Progenitor cell of endocrine pancreas (in vitro differentiated cells): ENCODE measurements at regions not wholly inside any gene's neighbourhood (a gene's known extent, or its start where the extent isn't known, plus 50 kb on each side); places are given as distances from the start of the nearest gene placed in this dataset.

Source experiments
- DNase-seq: peaks from one replicate; pipeline ENCODE4 v3.0.0; 2021; ENCODE audit warnings: low spot score; ENCODE audit not compliant: unreplicated experiment
- H3K27ac Mint-ChIP-seq: 2 replicates; pipeline ENCODE4 v1.8.0; 2021; ENCODE audit warnings: mild to moderate bottlenecking, moderate library complexity, mixed read lengths
- H3K27me3 Mint-ChIP-seq: 2 replicates; pipeline ENCODE4 v1.8.0; 2021; ENCODE audit warnings: mixed read lengths
- H3K36me3 Mint-ChIP-seq: 2 replicates; pipeline ENCODE4 v1.8.0; 2022; ENCODE audit warnings: mixed read lengths; ENCODE audit not compliant: insufficient read depth
- H3K4me1 Mint-ChIP-seq: 2 replicates; pipeline ENCODE4 v1.8.0; 2021; ENCODE audit warnings: low read depth, mixed read lengths
- H3K4me3 Mint-ChIP-seq: 2 replicates; pipeline ENCODE4 v1.8.0; 2021; ENCODE audit warnings: low read depth, mild to moderate bottlenecking, moderate library complexity, mixed read lengths
- H3K9me3 Mint-ChIP-seq: 2 replicates; pipeline ENCODE4 v1.8.0; 2021; ENCODE audit warnings: low read depth, mixed read lengths
- TF ChIP-seq, protein P1 (sequence below): fragments of 200-600 bp; sonication (generic); IDR thresholded peaks from one replicate; pipeline ENCODE4 v1.5.0; 2021; ENCODE audit warnings: antibody characterized with exemption, mild to moderate bottlenecking; ENCODE audit not compliant: unreplicated experiment

DNA sequence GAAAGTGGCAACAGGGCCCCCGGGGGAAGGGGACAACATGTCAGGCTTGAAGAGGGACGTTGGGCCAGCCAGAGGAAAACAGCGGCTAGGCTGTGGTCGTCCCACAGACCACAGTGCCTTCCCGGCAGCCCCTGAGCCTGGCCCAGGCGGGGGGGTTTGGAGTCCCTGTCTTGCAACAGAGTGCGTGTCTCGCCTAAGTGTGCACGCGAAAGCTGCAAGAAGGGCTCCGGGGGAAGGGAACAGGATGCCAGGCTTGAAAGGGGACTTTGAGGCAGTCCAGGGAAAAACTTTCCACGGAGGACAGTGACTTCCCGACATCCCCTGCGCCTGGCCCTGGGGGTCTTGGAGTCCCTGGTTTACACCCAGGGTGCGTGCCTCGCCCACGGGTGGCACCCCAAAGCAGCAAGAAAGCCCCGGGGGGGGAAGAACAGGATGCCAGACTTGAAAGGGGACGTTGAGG, 157.5 kb upstream of the ALG10B start:
- H3K27ac Mint-ChIP-seq, result no peak overlapping the region
- H3K36me3 Mint-ChIP-seq, result peaks cover 3% of the 10 kb centered on the region
- no peak for DNase-seq
- H3K4me3 Mint-ChIP-seq, result no peak overlapping the region
- peaks cover 18% of the 10 kb centered on the region for H3K9me3 Mint-ChIP-seq
- TF ChIP-seq, protein P1, sequence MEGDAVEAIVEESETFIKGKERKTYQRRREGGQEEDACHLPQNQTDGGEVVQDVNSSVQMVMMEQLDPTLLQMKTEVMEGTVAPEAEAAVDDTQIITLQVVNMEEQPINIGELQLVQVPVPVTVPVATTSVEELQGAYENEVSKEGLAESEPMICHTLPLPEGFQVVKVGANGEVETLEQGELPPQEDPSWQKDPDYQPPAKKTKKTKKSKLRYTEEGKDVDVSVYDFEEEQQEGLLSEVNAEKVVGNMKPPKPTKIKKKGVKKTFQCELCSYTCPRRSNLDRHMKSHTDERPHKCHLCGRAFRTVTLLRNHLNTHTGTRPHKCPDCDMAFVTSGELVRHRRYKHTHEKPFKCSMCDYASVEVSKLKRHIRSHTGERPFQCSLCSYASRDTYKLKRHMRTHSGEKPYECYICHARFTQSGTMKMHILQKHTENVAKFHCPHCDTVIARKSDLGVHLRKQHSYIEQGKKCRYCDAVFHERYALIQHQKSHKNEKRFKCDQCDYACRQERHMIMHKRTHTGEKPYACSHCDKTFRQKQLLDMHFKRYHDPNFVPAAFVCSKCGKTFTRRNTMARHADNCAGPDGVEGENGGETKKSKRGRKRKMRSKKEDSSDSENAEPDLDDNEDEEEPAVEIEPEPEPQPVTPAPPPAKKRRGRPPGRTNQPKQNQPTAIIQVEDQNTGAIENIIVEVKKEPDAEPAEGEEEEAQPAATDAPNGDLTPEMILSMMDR, result no peak
- H3K4me1 Mint-ChIP-seq, result no peaks in the 10 kb centered on the region
- no peaks in the 10 kb centered on the region for H3K27me3 Mint-ChIP-seq

GRCh38 chr12:38159591-38160317, 156.8 kb upstream of the ALG10B start:
- Mint-ChIP-seq H3K9me3 (peaks cover 24% of the 10 kb centered on the region), H3K27me3 (no peaks in the 10 kb centered on the region), H3K27ac (no peak overlapping the region), H3K4me1 (no peaks in the 10 kb centered on the region), H3K36me3 (peaks cover 3% of the 10 kb centered on the region), H3K4me3 (no peak overlapping the region)
- TF ChIP-seq, protein P1, result no peak
- DNase-seq, result no peak

DNA sequence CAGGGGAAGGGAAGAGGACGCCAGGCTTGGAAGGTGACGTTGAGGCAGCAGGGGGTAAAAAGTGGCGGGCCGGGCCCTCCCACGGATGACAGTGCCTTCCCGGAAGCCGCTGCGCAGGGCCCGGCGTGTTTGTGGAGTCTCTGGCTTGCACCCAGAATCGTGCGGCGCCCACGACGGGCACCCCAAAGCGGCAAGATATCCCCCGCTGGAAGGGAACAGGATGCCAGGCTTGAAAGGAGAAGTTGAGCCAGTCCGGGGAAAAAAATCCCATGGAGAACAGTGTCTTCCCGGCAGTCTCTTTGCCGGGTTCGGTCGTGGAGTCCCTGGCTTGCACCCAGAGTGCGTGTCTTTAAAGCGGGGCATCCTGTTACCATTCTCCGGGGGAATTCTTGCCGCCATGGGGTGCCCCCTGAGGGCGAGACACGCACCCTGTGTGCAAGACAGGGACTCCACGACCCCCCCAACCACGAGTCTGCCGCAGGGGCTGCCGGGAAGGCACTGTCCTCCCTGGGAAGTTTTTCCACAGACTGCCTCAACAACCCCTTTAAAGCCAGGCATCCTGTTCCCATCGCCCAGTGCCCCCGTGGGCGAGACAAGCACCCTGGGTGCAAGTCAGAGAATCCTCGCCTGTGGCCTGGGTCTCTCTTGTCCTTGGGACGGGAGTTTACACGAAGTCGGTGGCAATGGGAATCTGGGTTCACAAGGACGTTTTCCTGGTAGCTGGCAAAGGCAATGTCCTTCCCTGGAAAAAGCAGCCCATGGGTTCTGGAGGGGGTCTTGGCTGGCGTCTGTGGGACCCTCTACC, 156.1 kb upstream of the ALG10B start:
- Mint-ChIP-seq H3K9me3 (peaks cover 29% of the 10 kb centered on the region), H3K27me3 (no peaks in the 10 kb centered on the region), H3K4me1 (no peaks in the 10 kb centered on the region), H3K36me3 (peaks cover 3% of the 10 kb centered on the region), H3K4me3 (no peak overlapping the region), H3K27ac (no peak overlapping the region)
- TF ChIP-seq, protein P1, result no peak
- no peak for DNase-seq

- Mint-ChIP-seq H3K9me3 (peaks cover 29% of the 10 kb centered on the region), H3K4me3 (no peak overlapping the region), H3K4me1 (no peaks in the 10 kb centered on the region), H3K27me3 (no peaks in the 10 kb centered on the region), H3K36me3 (peaks cover 3% of the 10 kb centered on the region), H3K27ac (no peak overlapping the region)
- TF ChIP-seq, protein P1, result no peak
- no peak for DNase-seq
These were observed 155.2 kb upstream of the ALG10B start for GRCh38 chr12:38161123-38162000.

GRCh38 chr12:38162013-38162412, 154.6 kb upstream of the ALG10B start:
- TF ChIP-seq, protein P1, result no peak
- H3K9me3 Mint-ChIP-seq, result peaks cover 35% of the 10 kb centered on the region
- no peak for DNase-seq
- no peak overlapping the region for H3K27ac Mint-ChIP-seq
- H3K36me3 Mint-ChIP-seq, result peaks cover 3% of the 10 kb centered on the region
- no peak overlapping the region for H3K4me3 Mint-ChIP-seq
- H3K4me1 Mint-ChIP-seq, result no peaks in the 10 kb centered on the region
- no peaks in the 10 kb centered on the region for H3K27me3 Mint-ChIP-seq
